ENCODE measurements at regions not wholly inside any gene's neighbourhood (a gene's known extent, or its start where the extent isn't known, plus 50 kb on each side); places are given as distances from the start of the nearest gene placed in this dataset.

- no peak for TF ChIP-seq POLR2AphosphoS5 (IDR thresholded peaks at IDR 0.05; ENCODE audit: low read depth, low read length)
- no peak for TF ChIP-seq TAF1 (IDR thresholded peaks at IDR 0.05; ENCODE audit: borderline replicate concordance, insufficient read depth, low read length)
- no peak for TF ChIP-seq REST (IDR thresholded peaks at IDR 0.05; ENCODE audit: insufficient read depth in 1 of 2, low read depth in 2 of 2, low read length in 2 of 2)
- TF ChIP-seq SIN3A (IDR thresholded peaks at IDR 0.05; ENCODE audit: borderline replicate concordance, insufficient read depth, low read length): no peak
Measured at GRCh38 chr13:59609421-59609820, 554.3 kb downstream of the DIAPH3 start.
